ENCODE measurements at regions not wholly inside any gene's neighbourhood (a gene's known extent, or its start where the extent isn't known, plus 50 kb on each side); places are given as distances from the start of the nearest gene placed in this dataset.

GRCh38 chr7:109076396-109076972, 506.8 kb downstream of the DNAJB9 start:
- TF ChIP-seq, protein P1, sequence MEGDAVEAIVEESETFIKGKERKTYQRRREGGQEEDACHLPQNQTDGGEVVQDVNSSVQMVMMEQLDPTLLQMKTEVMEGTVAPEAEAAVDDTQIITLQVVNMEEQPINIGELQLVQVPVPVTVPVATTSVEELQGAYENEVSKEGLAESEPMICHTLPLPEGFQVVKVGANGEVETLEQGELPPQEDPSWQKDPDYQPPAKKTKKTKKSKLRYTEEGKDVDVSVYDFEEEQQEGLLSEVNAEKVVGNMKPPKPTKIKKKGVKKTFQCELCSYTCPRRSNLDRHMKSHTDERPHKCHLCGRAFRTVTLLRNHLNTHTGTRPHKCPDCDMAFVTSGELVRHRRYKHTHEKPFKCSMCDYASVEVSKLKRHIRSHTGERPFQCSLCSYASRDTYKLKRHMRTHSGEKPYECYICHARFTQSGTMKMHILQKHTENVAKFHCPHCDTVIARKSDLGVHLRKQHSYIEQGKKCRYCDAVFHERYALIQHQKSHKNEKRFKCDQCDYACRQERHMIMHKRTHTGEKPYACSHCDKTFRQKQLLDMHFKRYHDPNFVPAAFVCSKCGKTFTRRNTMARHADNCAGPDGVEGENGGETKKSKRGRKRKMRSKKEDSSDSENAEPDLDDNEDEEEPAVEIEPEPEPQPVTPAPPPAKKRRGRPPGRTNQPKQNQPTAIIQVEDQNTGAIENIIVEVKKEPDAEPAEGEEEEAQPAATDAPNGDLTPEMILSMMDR (IDR thresholded peaks at IDR 0.05 in 4 of 5, conservative IDR thresholded peaks at IDR 0.05 in 1 of 5): no peak
- TF ChIP-seq POLR2A (IDR thresholded peaks at IDR 0.05): no peak
